Activated CD4-positive, alpha-beta T cell treated with anti-CD3 and anti-CD28 coated beads for 48 hours (primary cell): ENCODE measurements at regions not wholly inside any gene's neighbourhood (a gene's known extent, or its start where the extent isn't known, plus 50 kb on each side); places are given as distances from the start of the nearest gene placed in this dataset.

Source experiments
- DNase-seq: peaks from one replicate; pipeline ENCODE4 v3.0.0-alpha.2; 2020

DNA sequence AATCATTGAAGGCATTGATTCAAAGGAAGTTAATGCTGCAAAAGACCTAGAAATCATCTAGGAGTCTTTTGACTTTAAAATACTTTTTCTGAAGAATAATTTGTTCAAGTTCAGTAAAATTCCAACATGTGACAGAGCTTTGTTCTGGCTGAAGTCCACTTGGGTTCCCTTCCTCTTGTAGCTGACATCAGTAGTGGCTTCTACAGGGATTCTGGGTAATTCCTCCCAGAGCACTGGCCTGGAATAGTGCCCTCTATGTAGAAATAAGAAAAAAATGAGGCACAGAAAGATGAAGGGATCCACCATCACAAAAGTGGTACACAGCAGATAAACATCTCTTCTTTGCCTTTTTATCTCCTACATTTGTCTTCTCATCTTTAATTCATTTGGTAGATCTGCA lies 548.1 kb downstream of the LTN1 start:
- DNase-seq = no peak

DNA sequence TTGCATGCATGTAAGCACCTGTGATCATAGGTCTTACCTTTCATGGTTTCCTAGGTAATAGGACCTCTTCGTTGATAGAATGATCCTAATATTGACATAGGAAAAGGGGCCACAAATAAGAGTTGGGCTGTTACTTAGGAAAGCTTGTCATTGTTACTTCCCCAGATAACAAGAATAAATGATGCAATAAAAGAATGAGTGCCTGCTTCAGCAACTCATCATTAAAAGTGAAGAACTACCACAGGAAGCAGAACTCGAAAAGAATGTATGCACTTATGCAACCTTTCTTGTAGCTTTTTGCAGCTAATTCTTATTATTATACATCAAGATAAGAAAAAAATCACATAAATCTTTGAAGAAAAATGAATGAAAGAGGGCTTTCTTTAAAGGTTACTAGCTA lies 548.6 kb downstream of the LTN1 start:
- no peak for DNase-seq

DNA sequence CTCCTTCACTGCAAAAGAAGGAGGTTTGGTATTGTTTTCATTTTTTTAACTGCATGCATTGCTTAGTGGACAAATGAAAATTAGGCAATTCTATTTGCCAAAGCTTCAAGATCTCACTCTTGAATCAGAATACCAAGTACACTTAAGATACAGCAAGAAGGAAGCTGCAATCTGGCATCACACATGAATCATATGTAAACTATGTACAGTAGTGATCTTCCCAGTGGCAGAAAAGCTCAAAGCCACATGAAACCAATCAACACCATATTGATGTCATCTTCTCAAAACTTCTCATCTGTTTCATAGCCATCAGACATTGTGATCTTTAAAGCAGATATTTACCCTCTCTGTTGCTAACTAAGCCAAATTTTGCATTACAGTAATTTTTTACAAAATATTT lies 550.1 kb downstream of the LTN1 start:
- no peak for DNase-seq

DNA sequence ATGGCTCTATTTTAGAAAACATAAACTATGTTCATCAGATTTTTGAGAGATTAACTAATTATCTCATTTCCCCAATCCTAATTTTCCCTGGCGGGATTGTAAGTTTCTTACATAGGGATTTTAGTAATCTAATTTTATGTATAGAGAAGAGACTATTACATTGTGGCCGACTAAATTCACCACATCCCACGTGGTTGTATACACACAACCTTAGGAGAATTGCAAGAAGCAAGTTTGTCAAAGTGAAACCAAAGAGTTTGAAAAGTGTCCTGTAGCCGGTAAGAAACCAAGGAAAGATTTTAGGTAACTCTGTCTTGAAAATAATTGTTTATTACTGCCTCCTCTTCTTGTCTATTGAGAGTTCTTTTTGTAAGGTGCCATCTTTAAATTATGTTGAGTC lies 550.6 kb downstream of the LTN1 start:
- no peak for DNase-seq

DNA sequence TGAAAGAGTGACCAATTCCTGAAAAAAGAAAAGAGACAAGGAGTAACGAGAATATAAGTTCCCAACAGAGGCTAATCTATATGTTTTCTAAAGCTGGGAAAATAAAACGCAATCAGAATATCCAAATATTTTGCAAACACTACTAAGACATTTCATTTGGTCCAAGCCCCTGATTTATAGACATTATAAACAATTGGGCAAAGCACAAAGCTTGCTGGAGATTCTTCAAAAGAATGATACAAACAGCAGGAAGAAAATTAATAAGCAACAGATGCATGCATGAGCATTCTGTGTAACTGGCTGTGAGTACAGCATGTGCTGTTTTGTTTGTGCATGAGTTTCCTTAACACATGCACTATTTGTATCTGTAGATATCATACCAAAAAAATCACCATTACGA lies 552.9 kb downstream of the LTN1 start:
- no peak for DNase-seq

DNA sequence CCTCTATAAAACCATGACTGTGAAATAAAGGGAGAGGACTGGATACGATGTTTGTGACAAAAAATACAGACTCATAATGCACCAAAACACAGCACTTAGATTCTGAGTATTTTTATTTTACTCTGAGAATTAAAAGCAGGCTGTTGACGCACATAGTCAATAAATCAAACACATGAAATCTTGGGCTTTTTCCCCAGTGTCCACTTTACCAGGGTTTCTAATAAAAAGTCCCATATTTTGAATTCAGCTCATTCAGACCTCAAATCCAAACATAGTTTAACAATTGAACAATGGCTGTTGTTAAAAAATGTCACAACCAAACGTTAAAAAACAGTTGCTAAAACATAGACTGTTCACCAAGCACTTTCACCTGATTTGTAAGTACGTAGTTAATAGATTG lies 553.4 kb downstream of the LTN1 start:
- DNase-seq = no peak

DNA sequence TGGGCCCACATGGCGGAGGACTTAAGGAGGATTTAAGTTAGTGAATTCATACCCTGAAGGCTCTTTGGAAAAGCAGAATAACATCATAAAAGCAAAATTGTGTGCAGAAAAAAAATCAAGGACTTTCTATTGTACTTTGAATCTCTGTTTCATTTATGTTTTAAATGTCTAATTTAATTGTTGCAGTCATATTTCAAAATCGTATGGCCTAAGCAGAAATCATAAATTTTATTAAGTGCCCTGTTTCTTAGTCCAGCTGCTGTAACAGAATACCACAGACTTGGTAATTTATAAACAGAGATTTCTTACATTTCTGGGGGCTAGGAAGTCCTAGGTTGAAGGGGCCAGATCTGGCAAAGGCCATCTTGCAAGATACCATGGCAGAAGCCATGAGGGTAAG lies 555.6 kb downstream of the LTN1 start:
- DNase-seq = no peak

DNA sequence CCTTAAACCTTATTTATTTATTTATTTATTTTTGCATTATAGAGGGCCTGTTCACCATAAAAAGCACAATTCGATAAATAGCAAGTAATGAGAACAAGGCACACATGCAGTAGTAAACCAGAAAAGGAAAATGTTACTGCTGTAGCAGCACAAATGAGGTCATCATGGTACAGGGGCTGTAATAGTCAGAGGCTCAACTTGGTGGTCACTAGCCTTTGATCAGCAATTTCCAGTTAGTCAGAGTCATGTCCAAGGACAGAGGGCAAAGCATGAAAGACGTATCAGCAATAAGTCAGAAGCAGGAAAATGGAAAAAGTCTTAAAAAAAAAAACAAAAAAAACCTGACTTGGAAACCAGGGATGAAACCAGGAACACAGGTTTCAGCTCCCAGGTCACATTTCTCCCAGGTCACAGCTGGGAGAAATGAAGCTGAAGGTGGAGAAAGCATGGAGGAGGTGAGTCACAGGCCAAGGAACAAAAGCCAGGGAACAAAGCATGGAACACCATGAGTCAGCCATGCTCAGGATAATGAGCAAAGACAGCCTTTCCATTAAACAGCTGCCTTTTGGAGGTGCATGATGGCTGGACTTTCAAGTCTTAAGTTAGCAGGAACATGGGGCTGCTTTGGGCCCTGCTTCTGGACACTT lies 556.3 kb downstream of the LTN1 start:
- DNase-seq = no peak

DNA sequence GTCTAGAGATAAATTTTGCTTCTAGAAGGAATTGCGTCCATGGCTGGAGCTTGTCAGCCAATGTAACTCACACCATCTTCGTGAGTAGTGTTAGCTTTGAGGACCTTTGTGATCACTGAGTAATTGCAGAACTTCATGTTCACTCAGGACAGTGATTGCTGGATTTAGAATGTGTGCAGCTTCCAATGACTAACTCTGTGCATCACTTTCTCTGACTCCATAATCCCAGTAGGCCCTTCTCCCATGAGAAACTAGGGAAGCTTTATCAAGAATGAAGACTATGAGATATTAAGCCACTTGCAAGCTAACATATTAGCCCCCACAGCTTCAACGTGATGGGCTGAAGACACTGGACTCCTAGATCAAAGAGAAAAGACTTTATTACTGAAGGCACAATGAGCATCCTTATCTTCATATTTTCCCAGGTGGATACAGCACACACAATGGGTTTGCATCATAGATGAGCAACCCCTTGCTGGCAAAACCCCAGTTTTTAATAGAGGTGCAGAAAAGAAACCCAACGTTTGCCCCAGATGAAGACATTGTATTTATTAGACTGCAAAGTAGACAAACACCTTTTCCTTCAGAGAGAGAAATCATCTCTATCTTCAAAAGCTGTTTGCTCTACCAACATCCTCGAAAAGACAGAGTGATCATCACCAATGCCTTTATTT lies 561.0 kb downstream of the LTN1 start:
- no peak for DNase-seq

DNA sequence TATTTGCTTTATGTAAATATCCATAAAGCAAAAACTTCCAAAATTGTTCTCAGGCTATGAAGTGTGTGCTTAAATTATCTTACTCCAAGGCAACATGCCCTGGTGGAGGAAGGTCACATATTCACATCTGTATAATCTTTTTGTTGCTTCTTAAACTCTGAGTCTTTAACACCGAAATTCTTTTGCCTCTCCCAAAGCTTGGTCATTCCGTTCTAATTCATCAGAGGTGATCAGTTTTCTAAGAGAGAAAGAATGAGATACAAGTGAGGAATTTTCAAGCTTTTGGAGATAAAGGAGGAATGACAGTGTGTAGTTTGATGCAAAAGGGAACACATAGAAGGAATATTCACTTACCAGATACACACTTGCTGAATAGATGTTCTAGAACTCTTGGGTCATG lies 561.7 kb downstream of the LTN1 start:
- no peak for DNase-seq

DNA sequence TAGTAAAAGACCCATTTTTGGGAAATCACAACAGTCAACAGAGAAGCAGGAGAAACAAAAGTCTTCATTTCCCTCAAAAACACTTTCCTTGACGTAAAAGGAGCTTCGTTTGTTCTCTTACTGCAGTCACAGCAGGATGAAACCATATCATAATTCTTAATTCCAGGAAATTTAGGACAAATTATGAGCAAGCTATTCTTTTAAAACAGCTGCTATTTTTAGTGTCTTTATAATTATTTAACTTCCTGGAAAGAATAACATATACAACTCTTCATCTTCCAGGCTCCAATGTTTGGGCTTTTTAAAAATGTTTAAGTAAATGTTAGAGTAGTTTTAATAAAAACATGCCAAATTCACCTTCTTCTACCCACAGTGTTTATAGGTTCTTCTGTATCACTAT lies 563.5 kb downstream of the LTN1 start:
- no peak for DNase-seq

DNA sequence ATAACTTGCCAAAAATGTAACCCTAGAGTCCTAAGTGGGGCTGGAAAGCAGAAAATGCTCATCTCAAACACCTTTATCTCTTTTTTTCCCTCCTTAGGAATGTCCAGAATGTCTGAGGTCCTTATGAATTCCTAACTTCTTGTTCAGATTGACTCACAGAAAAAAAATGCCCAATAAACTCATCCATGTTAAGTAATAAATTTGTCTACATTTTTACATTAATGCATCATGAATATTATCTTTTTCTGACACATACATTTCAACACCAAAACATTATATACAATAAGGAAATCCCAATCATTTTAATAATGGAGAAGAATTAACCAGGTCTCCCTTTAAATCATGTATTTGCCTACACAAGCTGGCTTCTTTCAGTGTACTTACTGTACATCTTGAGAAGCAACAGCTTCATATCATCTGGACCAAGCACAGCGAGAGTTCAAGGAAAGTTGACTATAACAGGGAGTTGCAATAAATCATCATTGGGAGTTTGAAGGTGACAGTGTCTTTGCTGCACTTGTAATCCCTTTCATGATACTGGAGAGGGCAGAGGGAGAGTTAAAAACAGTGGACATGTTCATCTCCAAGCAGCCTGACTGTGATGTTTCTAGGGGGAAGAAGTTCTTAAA lies 565.2 kb downstream of the LTN1 start:
- DNase-seq = no peak

DNA sequence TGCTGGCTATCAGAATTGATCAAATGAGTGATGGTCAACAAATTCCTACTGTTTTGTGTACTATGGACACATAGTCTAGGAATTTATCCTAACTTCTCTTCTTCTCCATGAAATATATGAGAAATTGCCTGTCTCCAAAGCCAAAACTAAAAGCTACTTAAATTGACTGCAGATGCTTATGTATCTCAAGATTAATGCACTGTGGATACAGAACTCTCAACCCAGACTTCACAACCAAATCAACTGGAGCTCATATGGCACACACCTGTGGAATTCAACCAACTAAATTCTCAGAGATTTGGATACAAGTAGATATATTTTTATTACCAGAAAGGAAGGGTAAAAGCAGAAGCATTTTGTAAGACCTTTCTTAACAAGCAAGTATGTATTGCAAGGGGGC lies 566.1 kb downstream of the LTN1 start:
- DNase-seq = no peak

DNA sequence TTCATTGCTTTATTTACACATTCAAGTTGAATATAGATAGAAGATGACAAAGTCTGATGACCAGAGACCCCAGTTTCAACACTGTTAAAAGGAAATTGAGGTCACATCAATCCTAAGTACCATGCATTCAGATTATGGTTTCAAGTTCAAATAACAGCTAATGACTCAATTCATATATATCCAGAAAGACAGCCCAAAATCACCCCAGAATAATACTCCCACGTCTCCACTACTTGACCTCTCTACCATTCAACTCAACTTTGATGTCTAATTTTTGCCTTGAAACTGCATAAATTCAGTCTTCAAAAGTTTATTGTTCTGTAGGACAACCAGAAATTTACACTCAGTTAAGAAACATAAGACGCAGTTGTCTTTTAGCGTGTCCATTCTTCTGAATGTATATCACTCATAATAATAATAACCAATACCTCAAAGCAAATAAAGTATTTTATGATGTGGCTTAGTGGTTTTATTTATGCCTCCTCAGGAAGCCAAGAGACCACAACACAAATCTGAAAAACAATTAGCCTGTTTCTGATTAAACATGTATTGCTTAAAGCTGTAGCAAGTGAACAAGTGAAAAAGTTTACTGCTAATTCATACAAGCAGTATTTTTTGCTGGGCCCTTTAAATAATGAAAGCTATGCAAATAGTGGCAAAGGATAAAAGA lies 569.0 kb downstream of the LTN1 start:
- DNase-seq = no peak

DNA sequence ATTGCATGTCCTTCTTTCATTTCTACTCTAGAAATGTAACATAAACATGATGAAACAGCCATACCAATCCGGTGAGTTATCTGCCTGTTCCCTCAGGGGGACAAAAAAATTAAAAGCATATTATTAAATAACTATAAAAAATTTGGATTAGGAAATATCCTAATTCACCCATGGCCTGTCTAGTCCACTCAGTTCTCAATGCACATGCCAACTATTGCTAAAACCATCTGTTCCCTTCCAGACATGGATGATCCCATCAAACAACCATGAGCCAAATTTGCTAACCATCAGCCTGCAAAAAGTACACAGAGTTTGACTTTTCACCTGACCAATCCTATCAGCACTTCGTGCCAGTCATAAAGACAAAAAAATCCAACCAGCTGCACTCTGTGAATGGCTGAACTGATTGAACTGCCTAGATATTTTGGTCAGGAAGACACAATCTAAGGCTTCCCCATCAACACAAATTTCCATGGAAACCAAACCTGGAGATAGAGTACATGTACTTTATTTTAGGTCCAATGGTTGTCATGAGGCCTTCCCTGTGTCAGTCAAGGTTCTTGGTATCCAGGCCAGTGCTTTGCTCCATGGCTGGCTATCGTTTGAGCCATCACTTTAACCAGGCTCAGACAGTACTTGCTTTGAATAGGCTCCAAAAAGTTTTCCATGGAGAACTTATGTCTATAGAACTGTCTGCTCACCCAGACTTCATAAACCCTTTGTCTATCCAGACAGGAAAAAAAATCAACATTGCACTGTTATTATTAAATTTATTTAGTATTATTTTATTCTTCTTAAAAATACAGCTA lies 570.8 kb downstream of the LTN1 start:
- no peak for DNase-seq

DNA sequence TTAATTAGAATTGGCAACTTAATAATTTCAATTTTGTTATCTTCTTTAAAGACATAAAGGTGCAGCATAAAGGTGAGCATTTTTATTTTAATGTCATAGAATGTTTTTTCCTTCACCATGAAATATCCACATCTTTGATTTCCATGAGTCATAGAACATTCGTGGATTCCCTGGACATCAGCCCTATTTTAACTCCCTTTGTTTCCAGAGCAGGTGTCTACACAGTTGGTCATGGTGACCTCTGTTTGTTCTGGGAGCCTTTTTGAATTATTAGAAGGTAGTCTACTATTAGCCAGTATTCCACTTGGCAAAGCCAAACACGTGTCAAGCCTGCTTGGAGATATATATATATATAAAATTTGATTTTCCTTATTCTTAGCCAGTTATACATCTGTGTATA lies 572.9 kb downstream of the LTN1 start:
- no peak for DNase-seq

DNA sequence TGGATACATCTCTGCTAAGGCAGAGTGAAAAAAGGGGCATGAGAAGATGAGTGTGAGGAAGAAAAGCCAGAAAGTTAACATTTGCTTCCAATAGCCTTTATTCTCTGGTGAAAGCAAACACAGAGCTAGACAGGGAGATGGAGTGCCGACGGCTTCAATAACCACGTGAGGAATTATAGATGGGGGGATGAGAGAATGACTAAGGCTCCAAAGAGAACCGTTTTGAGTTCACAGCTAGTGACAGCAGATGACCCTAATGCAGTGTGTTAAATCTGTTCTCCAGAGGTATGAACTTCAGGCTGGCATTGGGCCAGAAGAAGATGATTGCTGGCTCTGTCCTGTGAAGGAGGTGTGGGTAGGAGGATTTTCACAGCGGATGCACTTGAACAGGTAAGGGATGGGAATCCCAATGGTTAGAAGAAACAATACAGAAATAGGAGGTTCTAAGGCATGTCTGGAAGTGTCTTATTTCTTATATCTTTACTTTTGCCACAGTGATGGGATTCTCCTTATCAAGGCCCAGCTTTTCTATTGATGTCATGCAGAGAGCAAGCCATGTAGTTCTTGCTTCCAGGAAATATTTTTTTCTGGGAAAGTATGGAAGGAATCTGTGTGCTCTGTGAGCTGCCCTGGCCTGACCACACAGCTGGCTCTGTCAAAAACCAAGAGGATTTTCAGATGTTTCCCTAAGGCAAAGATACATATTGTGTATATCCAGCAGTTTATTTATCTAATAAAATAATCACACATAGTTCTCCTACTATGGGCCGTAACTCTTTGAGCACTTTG lies 573.8 kb downstream of the LTN1 start:
- DNase-seq = no peak

DNA sequence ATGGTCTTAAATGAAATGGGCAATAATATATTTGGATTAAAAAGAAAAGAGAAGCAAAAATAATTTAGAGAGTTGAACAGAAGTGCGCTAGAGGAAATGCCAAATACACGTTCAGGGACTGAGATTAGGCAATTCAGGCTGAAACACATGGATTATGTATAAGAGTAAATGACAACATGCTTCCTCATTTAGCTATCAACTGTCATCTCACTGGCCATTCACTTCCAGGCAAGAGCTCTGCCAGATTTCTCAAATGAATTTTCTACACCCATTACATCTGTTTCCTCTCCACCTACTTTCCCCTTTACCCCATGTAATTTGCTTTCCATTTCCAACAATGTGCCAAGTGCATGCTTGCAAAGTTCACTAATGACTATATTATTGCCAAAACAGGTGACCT lies 582.4 kb downstream of the LTN1 start:
- DNase-seq = no peak

DNA sequence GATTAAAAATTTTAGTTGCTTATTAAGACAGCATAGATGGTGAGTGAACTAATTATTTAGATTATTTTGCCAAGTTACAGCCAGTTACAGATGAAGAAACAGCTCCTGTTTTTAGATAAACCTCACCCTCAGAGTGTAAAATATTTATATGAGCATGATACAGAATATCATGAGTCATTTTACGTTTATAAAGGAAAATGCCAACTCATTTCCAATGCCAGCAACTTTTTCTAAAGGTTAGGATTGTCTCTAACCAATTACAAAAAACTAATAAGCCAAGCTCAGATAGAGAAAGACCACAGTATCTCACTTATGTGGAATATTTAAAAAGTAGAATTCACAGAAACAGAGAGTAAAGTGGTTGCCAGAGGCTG lies 590.1 kb downstream of the LTN1 start:
- DNase-seq = no peak

DNA sequence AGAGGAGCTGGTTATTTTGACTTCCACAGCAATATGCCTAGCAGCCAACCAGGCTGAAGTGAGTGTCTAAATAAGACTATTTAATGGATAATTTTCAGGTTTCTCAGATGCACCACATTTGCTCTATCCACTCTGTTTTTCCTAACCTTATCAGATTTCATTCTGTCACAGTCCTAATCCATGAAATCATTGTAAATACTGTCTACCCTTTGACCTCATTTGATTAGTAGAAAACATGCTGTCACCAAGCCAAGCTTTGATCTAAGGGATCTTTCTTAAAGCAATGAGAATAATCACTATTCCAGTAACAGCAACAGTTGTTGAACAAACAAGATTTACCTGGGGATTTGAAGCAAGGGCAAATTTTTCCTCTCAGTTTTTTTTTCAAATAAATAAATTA lies 595.6 kb downstream of the LTN1 start:
- DNase-seq = no peak

DNA sequence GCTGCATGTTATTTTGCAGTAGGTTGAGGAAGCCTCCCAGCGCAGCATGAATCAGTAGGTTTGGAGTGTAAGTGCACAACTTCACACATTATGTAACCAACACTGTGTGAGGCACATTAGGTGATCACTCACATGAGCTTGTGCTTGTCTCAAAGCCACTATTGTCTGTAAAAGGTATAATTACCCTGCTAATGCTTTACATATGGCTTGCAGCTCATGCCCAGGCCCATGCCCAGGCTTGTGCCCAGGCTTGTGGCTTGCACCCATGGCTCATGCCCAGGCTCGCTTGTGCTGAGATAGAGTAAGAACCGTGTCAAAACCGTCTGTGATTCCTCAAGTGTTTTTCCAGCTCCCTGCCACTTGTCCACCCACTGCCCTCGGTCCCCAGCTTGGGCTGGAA lies 596.3 kb downstream of the LTN1 start:
- DNase-seq = no peak

DNA sequence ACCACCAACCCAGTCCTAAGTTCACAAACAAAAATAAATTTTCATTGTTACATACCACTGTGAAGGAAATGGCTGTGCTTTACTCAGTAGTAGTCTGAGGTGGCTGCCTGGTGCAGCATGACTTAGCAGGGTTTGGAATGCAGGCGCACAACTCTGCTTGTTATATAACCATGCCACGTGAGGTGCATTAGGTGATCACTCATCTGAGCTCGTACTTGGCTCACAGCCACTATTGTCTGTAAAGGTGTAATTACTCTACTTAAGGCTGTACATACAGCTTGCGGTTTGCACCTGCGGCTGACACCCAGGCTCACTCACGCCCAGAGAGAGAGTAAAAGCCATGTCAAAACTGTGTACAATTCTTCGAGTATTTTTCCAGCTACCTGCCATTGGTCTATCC lies 599.4 kb downstream of the LTN1 start:
- no peak for DNase-seq
